ENCODE measurements at regions not wholly inside any gene's neighbourhood (a gene's known extent, or its start where the extent isn't known, plus 50 kb on each side); places are given as distances from the start of the nearest gene placed in this dataset.

- Histone ChIP-seq H3K4me3 (no peak overlapping the region), H3K4me1 (ENCODE audit: control insufficient read depth, insufficient read depth, low read length) (no peaks in the 10 kb centered on the region), H3K79me2 (ENCODE audit: control insufficient read depth, insufficient read depth, low read length) (no peaks in the 10 kb centered on the region), H2AFZ (ENCODE audit: control insufficient read depth, low read depth, low read length) (no peak overlapping the region), H3K27ac (ENCODE audit: control insufficient read depth, insufficient read depth) (no peak overlapping the region), H3K36me3 (ENCODE audit: control insufficient read depth in 2 of 2, insufficient read depth in 2 of 2, low read length in 1 of 2) (no peaks in the 10 kb centered on the region), H3K9me3 (replicated peaks; ENCODE audit: control insufficient read depth, insufficient read depth, low read length) (no peaks in the 10 kb centered on the region), H4K20me1 (ENCODE audit: control insufficient read depth, insufficient read depth) (no peaks in the 10 kb centered on the region), H3K4me2 (ENCODE audit: control insufficient read depth, insufficient read depth) (no peak overlapping the region), H3K27me3 (replicated peaks in 1 of 2; ENCODE audit: control insufficient read depth in 2 of 2, insufficient read depth in 2 of 2, low read length in 1 of 2) (no peaks in the 10 kb centered on the region), H3K9ac (ENCODE audit: control insufficient read depth, insufficient read depth, low read length) (no peak overlapping the region)
- POLR2A ChIA-PET, result no interaction called here
- ATAC-seq (no peak), FAIRE-seq (no peak), DNase-seq (ENCODE audit: low read depth, low spot score) (no peak)
- no peak for TF ChIP-seq YBX1 (IDR thresholded peaks at IDR 0.05)
- no peak for TF ChIP-seq E4F1 (IDR thresholded peaks at IDR 0.05; ENCODE audit: borderline replicate concordance, partially characterized antibody)
- no peak for TF ChIP-seq PML (IDR thresholded peaks at IDR 0.05; ENCODE audit: low read length)
- TF ChIP-seq TCF7 (IDR thresholded peaks at IDR 0.05; ENCODE audit: borderline replicate concordance), result no peak
- no peak for TF ChIP-seq SP1 (IDR thresholded peaks at IDR 0.05; ENCODE audit: low read depth, low read length)
- BruUV-seq (replicated peaks), result no TSS peak
- CTCF ChIA-PET, result no interaction called here
- in situ Hi-C loops (cut with MboI) (no loop called here), intact Hi-C loops (cut with micrococcal nuclease; ENCODE audit: unreplicated experiment) (no loop called here)
- SMC1A ChIA-PET (ENCODE audit: uncharacterized antibody, unreplicated experiment), result no interaction called here
- RAD21 ChIA-PET (ENCODE audit: unreplicated experiment), result no interaction called here
Measured at GRCh38 chr5:126046846-126047571, 376.2 kb upstream of the GRAMD2B start.

GRCh38 chr5:126052120-126052519 lies 371.1 kb upstream of the GRAMD2B start:
- ChIA-PET SMC1A (ENCODE audit: uncharacterized antibody, unreplicated experiment) (no interaction called here), POLR2A (no interaction called here), CTCF (no interaction called here), RAD21 (ENCODE audit: unreplicated experiment) (no interaction called here)
- Histone ChIP-seq H3K9me3 (replicated peaks; ENCODE audit: control insufficient read depth, insufficient read depth, low read length) (no peaks in the 10 kb centered on the region), H3K79me2 (ENCODE audit: control insufficient read depth, insufficient read depth, low read length) (no peaks in the 10 kb centered on the region), H3K4me1 (ENCODE audit: control insufficient read depth, insufficient read depth, low read length) (no peaks in the 10 kb centered on the region), H3K27me3 (replicated peaks in 1 of 2; ENCODE audit: control insufficient read depth in 2 of 2, insufficient read depth in 2 of 2, low read length in 1 of 2) (no peaks in the 10 kb centered on the region), H3K4me3 (no peak overlapping the region), H3K4me2 (ENCODE audit: control insufficient read depth, insufficient read depth) (no peak overlapping the region), H3K9ac (ENCODE audit: control insufficient read depth, insufficient read depth, low read length) (no peak overlapping the region), H3K27ac (ENCODE audit: control insufficient read depth, insufficient read depth) (no peak overlapping the region), H3K36me3 (ENCODE audit: control insufficient read depth in 2 of 2, insufficient read depth in 2 of 2, low read length in 1 of 2) (no peaks in the 10 kb centered on the region), H2AFZ (ENCODE audit: control insufficient read depth, low read depth, low read length) (no peak overlapping the region), H4K20me1 (ENCODE audit: control insufficient read depth, insufficient read depth) (no peaks in the 10 kb centered on the region)
- no peak for FAIRE-seq
- in situ Hi-C loops (cut with MboI) (no loop called here), intact Hi-C loops (cut with micrococcal nuclease; ENCODE audit: unreplicated experiment) (no loop called here)
- DNase-seq (ENCODE audit: low read depth, low spot score), result no peak
- no peak for ATAC-seq
- 96% methylated on average over 1 of the region's 1 CpG for WGBS (ENCODE audit: insufficient coverage, insufficient replicate concordance, low lambda C conversion rate, missing lambda C conversion rate)
- no TSS peak for BruUV-seq (replicated peaks)
- TF ChIP-seq E2F4 (IDR thresholded peaks at IDR 0.05; ENCODE audit: low read depth, low read length) (no peak), MYC (IDR thresholded peaks at IDR 0.05; ENCODE audit: insufficient read depth, insufficient read length, insufficient replicate concordance, low read length, severe bottlenecking) (no peak), CTCF (IDR thresholded peaks at IDR 0.05 in 2 of 3, conservative IDR thresholded peaks at IDR 0.05 in 1 of 3; ENCODE audit: control insufficient read depth in 2 of 3, extremely low read depth in 1 of 3, insufficient read depth in 1 of 3, low read depth in 3 of 3, low read length in 3 of 3) (no peak)

Measured in GM12878 (cell line).